PC-9 (cell line): ENCODE measurements at regions not wholly inside any gene's neighbourhood (a gene's known extent, or its start where the extent isn't known, plus 50 kb on each side); places are given as distances from the start of the nearest gene placed in this dataset.

Source experiments
- BruUV-seq: library from RNA; stranded (reverse); fragments of 400-500 nt; replicated peaks from 2 replicates; lab custom pipeline; 2021; lab: Mats Ljungman, UMichigan
- CTCF ChIA-PET: fragments of 300-600 bp; sonication (Branson Sonifier 250); formaldehyde crosslinking; loops from one replicate; lab custom pipeline; 2022; ENCODE audit warnings: antibody characterized with exemption; lab: Charles Lee
- POLR2A ChIA-PET: fragments of 300-600 bp; sonication (Branson Sonifier 250); formaldehyde crosslinking; loops from one replicate; lab custom pipeline; 2022; ENCODE audit warnings: antibody characterized with exemption; ENCODE audit not compliant: unreplicated experiment; lab: Charles Lee
- DNase-seq, 2 experiments: peaks; one replicate each; pipeline versions ENCODE4 v3.0.0 to v3.0.0-alpha.2; 2015 to 2022; ENCODE audit warnings: mixed read lengths in 1 of 2
- H2AFZ ChIP-seq: fragments of 200-600 bp; sonication (generic); 2 replicates; pipeline ENCODE4 v1.8.1; 2017; ENCODE audit warnings: antibody characterized with exemption
- H3F3A ChIP-seq: fragments of 200-600 bp; sonication (generic); 2 replicates; pipeline ENCODE4 v1.8.1; 2017; ENCODE audit warnings: antibody characterized with exemption, mild to moderate bottlenecking, low read depth; ENCODE audit not compliant: insufficient read depth
- H3K27ac ChIP-seq: fragments of 200-600 bp; sonication (generic); 2 replicates; pipeline ENCODE4 v1.6.1; 2016; ENCODE audit warnings: mixed run types
- H3K27me3 ChIP-seq: fragments of 200-600 bp; sonication (generic); 2 replicates; pipeline ENCODE4 v1.6.1; 2016; ENCODE audit warnings: low read depth, mixed run types; ENCODE audit not compliant: insufficient read depth
- H3K36me3 ChIP-seq: fragments of 200-600 bp; sonication (generic); 2 replicates; pipeline ENCODE4 v1.6.1; 2016; ENCODE audit warnings: low read depth, mixed run types
- H3K4me1 ChIP-seq: fragments of 200-600 bp; sonication (generic); replicated peaks from 2 replicates; pipeline ENCODE4 v1.6.1; 2016; ENCODE audit warnings: mixed run types; ENCODE audit not compliant: insufficient read depth
- H3K4me2 ChIP-seq: fragments of 200-600 bp; sonication (generic); 2 replicates; pipeline ENCODE4 v1.6.1; 2017; ENCODE audit warnings: mixed run types
- H3K4me3 ChIP-seq: fragments of 200-600 bp; sonication (generic); 2 replicates; pipeline ENCODE4 v1.6.1; 2016; ENCODE audit warnings: mixed run types
- H3K79me2 ChIP-seq: fragments of 200-600 bp; sonication (generic); 2 replicates; pipeline ENCODE4 v1.6.1; 2017; ENCODE audit warnings: low read depth, mixed run types
- H3K9me2 ChIP-seq: fragments of 200-600 bp; sonication (generic); 2 replicates; pipeline ENCODE4 v1.8.1; 2017; ENCODE audit warnings: mild to moderate bottlenecking; ENCODE audit not compliant: insufficient read depth
- H3K9me3 ChIP-seq: fragments of 200-600 bp; sonication (generic); 2 replicates; pipeline ENCODE4 v1.8.1; 2016; ENCODE audit warnings: low read depth; ENCODE audit not compliant: insufficient read depth
- H4K20me1 ChIP-seq: fragments of 200-600 bp; sonication (generic); 2 replicates; pipeline ENCODE4 v1.8.1; 2017; ENCODE audit not compliant: insufficient read depth
- CTCF ChIP-seq: fragments of 200-600 bp; sonication (generic); conservative IDR thresholded peaks from 2 replicates; pipeline ENCODE4 v1.6.1; 2017; ENCODE audit warnings: mixed run types, antibody characterized with exemption, mild to moderate bottlenecking, moderate library complexity
- EZH2 ChIP-seq: fragments of 200-600 bp; sonication (generic); IDR thresholded peaks from 2 replicates; pipeline ENCODE4 v1.8.0; 2017; ENCODE audit warnings: antibody characterized with exemption, low read depth
- intact Hi-C: fragments of 100-400 bp; cut with micrococcal nuclease; formaldehyde crosslinking; loops from one replicate; pipeline ENCODE4 v1.10.0; 2022; ENCODE audit not compliant: unreplicated experiment

- no peak overlapping the region for H3K27ac ChIP-seq
- no peaks in the 10 kb centered on the region for H4K20me1 ChIP-seq
- TF ChIP-seq CTCF (no peak), EZH2 (no peak)
- no peak overlapping the region for H2AFZ ChIP-seq
- no peaks in the 10 kb centered on the region for H3F3A ChIP-seq
- H3K79me2 ChIP-seq: no peaks in the 10 kb centered on the region
- BruUV-seq: no TSS peak
- no peak for DNase-seq
- no peak overlapping the region for H3K4me2 ChIP-seq
- ChIA-PET POLR2A (no interaction called here), CTCF (no interaction called here)
- H3K27me3 ChIP-seq: 0 out of 2 replicates have a peak, but pooled peaks cover 13% of the 10 kb centered on the region
- H3K36me3 ChIP-seq: no peaks in the 10 kb centered on the region
- intact Hi-C loops: no loop called here
- no peaks in the 10 kb centered on the region for H3K9me2 ChIP-seq
- no peaks in the 10 kb centered on the region for H3K9me3 ChIP-seq
- H3K4me3 ChIP-seq: no peak overlapping the region
- H3K4me1 ChIP-seq: no peaks in the 10 kb centered on the region
These were observed 192.4 kb downstream of the SIPA1L2 start for GRCh38 chr1:232437510-232437909.

DNA sequence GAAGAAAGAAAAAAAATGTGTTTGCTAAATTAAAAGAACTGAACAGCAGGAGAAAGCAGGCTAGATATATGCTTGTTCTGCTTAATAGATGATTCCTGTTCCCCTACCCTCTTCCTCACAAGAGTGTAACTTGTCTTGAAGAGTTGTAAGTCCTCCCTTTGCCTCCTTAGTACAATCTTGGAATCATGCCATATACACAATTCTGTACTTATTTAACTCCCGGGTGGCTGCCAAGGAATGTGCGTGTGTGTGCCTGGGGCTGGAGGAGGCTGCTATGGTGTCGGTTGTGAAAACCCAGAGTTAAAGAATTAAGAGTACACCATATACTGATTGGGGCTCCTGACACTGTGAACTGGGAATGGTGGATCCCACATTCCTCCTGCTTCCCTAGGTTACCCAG is 194.2 kb downstream of the SIPA1L2 start:
- intact Hi-C loops: no loop called here
- Histone ChIP-seq H3K9me2 (no peaks in the 10 kb centered on the region), H3K4me1 (no peaks in the 10 kb centered on the region), H2AFZ (no peak overlapping the region), H3K4me2 (no peak overlapping the region), H3K27me3 (0 out of 2 replicates have a peak, but pooled peaks cover 17% of the 10 kb centered on the region), H3K9me3 (no peaks in the 10 kb centered on the region), H3K4me3 (no peak overlapping the region), H3K27ac (no peak overlapping the region), H3K36me3 (no peaks in the 10 kb centered on the region), H3F3A (no peaks in the 10 kb centered on the region), H3K79me2 (no peaks in the 10 kb centered on the region), H4K20me1 (no peaks in the 10 kb centered on the region)
- BruUV-seq: no TSS peak
- CTCF ChIA-PET: no interaction called here
- no peak for DNase-seq
- no peak for TF ChIP-seq CTCF
- TF ChIP-seq EZH2: no peak
- POLR2A ChIA-PET: no interaction called here

DNA sequence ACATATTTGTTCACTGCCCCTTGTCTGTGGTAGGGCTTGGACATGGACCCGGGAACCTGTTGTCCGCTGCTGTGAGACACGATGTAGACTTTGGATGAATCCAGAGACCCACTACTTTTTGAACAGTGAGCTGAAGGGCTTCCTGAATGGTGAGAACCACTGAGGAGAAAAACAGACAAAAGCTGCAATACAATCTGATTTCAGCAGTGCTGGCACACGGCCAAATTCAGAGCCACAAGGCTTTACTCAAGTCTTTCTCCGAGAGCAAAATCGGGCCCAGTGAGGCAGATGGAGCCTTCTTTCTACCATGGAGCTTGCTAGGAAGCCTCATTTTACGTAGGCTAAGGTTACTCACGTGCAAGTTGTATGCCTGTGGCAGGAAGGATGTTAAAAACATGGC is 197.6 kb downstream of the SIPA1L2 start:
- Histone ChIP-seq H3K36me3 (no peaks in the 10 kb centered on the region), H3K79me2 (no peaks in the 10 kb centered on the region), H2AFZ (no peak overlapping the region), H3K27ac (no peak overlapping the region), H3K27me3 (0 out of 2 replicates have a peak, but pooled peaks cover 17% of the 10 kb centered on the region), H3K9me2 (no peaks in the 10 kb centered on the region), H3K9me3 (no peaks in the 10 kb centered on the region), H3K4me2 (no peak overlapping the region), H3F3A (no peaks in the 10 kb centered on the region), H3K4me3 (no peak overlapping the region), H3K4me1 (no peaks in the 10 kb centered on the region), H4K20me1 (no peaks in the 10 kb centered on the region)
- intact Hi-C loops: no loop called here
- ChIA-PET CTCF (no interaction called here), POLR2A (no interaction called here)
- DNase-seq: no peak
- TF ChIP-seq CTCF (no peak), EZH2 (no peak)
- no TSS peak for BruUV-seq
